ENCODE measurements at regions not wholly inside any gene's neighbourhood (a gene's known extent, or its start where the extent isn't known, plus 50 kb on each side); places are given as distances from the start of the nearest gene placed in this dataset.
A peak's percentile ranks its signal among the peaks of the same experiment; 100 is the strongest.
"Not testable (repeated sequence)": the region's sequence is repeated elsewhere in the genome, so short reads cannot be mapped to it uniquely, and the experiment has no call there.

- Histone ChIP-seq H3K27me3 (ENCODE audit: control insufficient read depth, insufficient read depth, low read length) (no peaks in the 10 kb centered on the region), H3K9me3 (ENCODE audit: control insufficient read depth, insufficient read depth, low read length) (no peaks in the 10 kb centered on the region), H3K27ac (ENCODE audit: low read length) (no peak overlapping the region), H3K36me3 (ENCODE audit: control insufficient read depth, insufficient read depth, low read length) (no peaks in the 10 kb centered on the region), H3K4me1 (ENCODE audit: control insufficient read depth, insufficient read depth, low read length) (peaks cover 4% of the 10 kb centered on the region; the same call in 1 of the 2 replicates), H3K4me3 (ENCODE audit: low read length) (no peak overlapping the region)
- WGBS (ENCODE audit: insufficient coverage, insufficient read length), result no CpG with 5 or more reads among the region's 3 CpGs
- no peak for DNase-seq (ENCODE audit: low read depth, low spot score)
These were observed 449.4 kb upstream of the PTCHD4 start for GRCh38 chr6:48560408-48560807.

- H3K27me3 ChIP-seq (ENCODE audit: control insufficient read depth, insufficient read depth, low read length), result no peaks in the 10 kb centered on the region
- no peak overlapping the region for H3K27ac ChIP-seq (ENCODE audit: low read length)
- no peaks in the 10 kb centered on the region for H3K36me3 ChIP-seq (ENCODE audit: control insufficient read depth, insufficient read depth, low read length)
- H3K9me3 ChIP-seq (ENCODE audit: control insufficient read depth, insufficient read depth, low read length), result no peaks in the 10 kb centered on the region
- no peak for DNase-seq (ENCODE audit: low read depth, low spot score)
- 0 out of 2 replicates have a peak, but pooled peaks cover 1% of the 10 kb centered on the region for H3K4me1 ChIP-seq (ENCODE audit: control insufficient read depth, insufficient read depth, low read length)
- no CpG with 5 or more reads among the region's 1 CpG for WGBS (ENCODE audit: insufficient coverage, insufficient read length)
- H3K4me3 ChIP-seq (ENCODE audit: low read length), result no peak overlapping the region
These were observed 442.6 kb upstream of the PTCHD4 start for GRCh38 chr6:48553467-48554189.

GRCh38 chr6:48552905-48553304 is 441.9 kb upstream of the PTCHD4 start:
- Histone ChIP-seq H3K27me3 (ENCODE audit: control insufficient read depth, insufficient read depth, low read length) (no peaks in the 10 kb centered on the region), H3K4me3 (ENCODE audit: low read length) (no peak overlapping the region), H3K27ac (ENCODE audit: low read length) (no peak overlapping the region), H3K9me3 (ENCODE audit: control insufficient read depth, insufficient read depth, low read length) (no peaks in the 10 kb centered on the region), H3K36me3 (ENCODE audit: control insufficient read depth, insufficient read depth, low read length) (no peaks in the 10 kb centered on the region), H3K4me1 (ENCODE audit: control insufficient read depth, insufficient read depth, low read length) (no peaks in the 10 kb centered on the region)
- WGBS (ENCODE audit: insufficient coverage, insufficient read length), result no CpG with 5 or more reads among the region's 2 CpGs
- DNase-seq (ENCODE audit: low read depth, low spot score), result no peak

GRCh38 chr6:48550603-48551002 is 439.6 kb upstream of the PTCHD4 start:
- WGBS (ENCODE audit: insufficient coverage, insufficient read length), result 100% methylated on average over 1 of the region's 3 CpGs

GRCh38 chr6:48542191-48542590 is 431.2 kb upstream of the PTCHD4 start:
- Histone ChIP-seq H3K4me1 (ENCODE audit: control insufficient read depth, insufficient read depth, low read length) (no peaks in the 10 kb centered on the region), H3K4me3 (ENCODE audit: low read length) (no peak overlapping the region), H3K9me3 (ENCODE audit: control insufficient read depth, insufficient read depth, low read length) (no peaks in the 10 kb centered on the region), H3K27ac (ENCODE audit: low read length) (no peak overlapping the region), H3K36me3 (ENCODE audit: control insufficient read depth, insufficient read depth, low read length) (no peaks in the 10 kb centered on the region), H3K27me3 (ENCODE audit: control insufficient read depth, insufficient read depth, low read length) (no peaks in the 10 kb centered on the region)
- DNase-seq (ENCODE audit: low read depth, low spot score), result no peak
- WGBS (ENCODE audit: insufficient coverage, insufficient read length), result no CpG with 5 or more reads among the region's 2 CpGs

More at GRCh38 chr6:48550603-48551002, 439.6 kb upstream of the PTCHD4 start:
- no peak for DNase-seq (ENCODE audit: low read depth, low spot score)
- H3K4me3 ChIP-seq (ENCODE audit: low read length), result no peak overlapping the region
- H3K27ac ChIP-seq (ENCODE audit: low read length), result no peak overlapping the region
- H3K27me3 ChIP-seq (ENCODE audit: control insufficient read depth, insufficient read depth, low read length), result no peaks in the 10 kb centered on the region
- no peaks in the 10 kb centered on the region for H3K4me1 ChIP-seq (ENCODE audit: control insufficient read depth, insufficient read depth, low read length)
- no peaks in the 10 kb centered on the region for H3K36me3 ChIP-seq (ENCODE audit: control insufficient read depth, insufficient read depth, low read length)
- no peaks in the 10 kb centered on the region for H3K9me3 ChIP-seq (ENCODE audit: control insufficient read depth, insufficient read depth, low read length)

GRCh38 chr6:48541649-48542048 is 430.7 kb upstream of the PTCHD4 start:
- H3K27ac ChIP-seq (ENCODE audit: low read length), result no peak overlapping the region
- no peaks in the 10 kb centered on the region for H3K9me3 ChIP-seq (ENCODE audit: control insufficient read depth, insufficient read depth, low read length)
- H3K4me3 ChIP-seq (ENCODE audit: low read length), result no peak overlapping the region
- H3K27me3 ChIP-seq (ENCODE audit: control insufficient read depth, insufficient read depth, low read length), result no peaks in the 10 kb centered on the region
- no peaks in the 10 kb centered on the region for H3K36me3 ChIP-seq (ENCODE audit: control insufficient read depth, insufficient read depth, low read length)
- no peaks in the 10 kb centered on the region for H3K4me1 ChIP-seq (ENCODE audit: control insufficient read depth, insufficient read depth, low read length)
- no peak for DNase-seq (ENCODE audit: low read depth, low spot score)

GRCh38 chr6:48535582-48536009 is 424.6 kb upstream of the PTCHD4 start:
- WGBS (ENCODE audit: insufficient coverage, insufficient read length), result no CpG with 5 or more reads among the region's 1 CpG
- peak; percentile 4 for DNase-seq (ENCODE audit: low read depth, low spot score)
- peaks cover 3% of the 10 kb centered on the region; the same call in 1 of the 2 replicates for H3K4me1 ChIP-seq (ENCODE audit: control insufficient read depth, insufficient read depth, low read length)
- H3K4me3 ChIP-seq (ENCODE audit: low read length), result no peak overlapping the region
- H3K27me3 ChIP-seq (ENCODE audit: control insufficient read depth, insufficient read depth, low read length), result no peaks in the 10 kb centered on the region
- H3K9me3 ChIP-seq (ENCODE audit: control insufficient read depth, insufficient read depth, low read length), result no peaks in the 10 kb centered on the region
- no peaks in the 10 kb centered on the region for H3K36me3 ChIP-seq (ENCODE audit: control insufficient read depth, insufficient read depth, low read length)
- H3K27ac ChIP-seq (ENCODE audit: low read length), result no peak overlapping the region

GRCh38 chr6:48530978-48531377 is 420.0 kb upstream of the PTCHD4 start:
- H3K36me3 ChIP-seq (ENCODE audit: control insufficient read depth, insufficient read depth, low read length); H3K4me1 ChIP-seq (ENCODE audit: control insufficient read depth, insufficient read depth, low read length); H3K9me3 ChIP-seq (ENCODE audit: control insufficient read depth, insufficient read depth, low read length); H3K4me3 ChIP-seq (ENCODE audit: low read length); H3K27ac ChIP-seq (ENCODE audit: low read length); H3K27me3 ChIP-seq (ENCODE audit: control insufficient read depth, insufficient read depth, low read length); DNase-seq (ENCODE audit: low read depth, low spot score): not testable (repeated sequence)
- no CpG with 5 or more reads among the region's 3 CpGs for WGBS (ENCODE audit: insufficient coverage, insufficient read length)

- no peak for DNase-seq (ENCODE audit: low read depth, low spot score)
- H3K9me3 ChIP-seq (ENCODE audit: control insufficient read depth, insufficient read depth, low read length), result no peaks in the 10 kb centered on the region
- WGBS (ENCODE audit: insufficient coverage, insufficient read length), result no CpG with 5 or more reads among the region's 2 CpGs
- no peak overlapping the region for H3K4me3 ChIP-seq (ENCODE audit: low read length)
- H3K36me3 ChIP-seq (ENCODE audit: control insufficient read depth, insufficient read depth, low read length), result no peaks in the 10 kb centered on the region
- H3K27ac ChIP-seq (ENCODE audit: low read length), result no peak overlapping the region
- H3K4me1 ChIP-seq (ENCODE audit: control insufficient read depth, insufficient read depth, low read length), result no peaks in the 10 kb centered on the region
- H3K27me3 ChIP-seq (ENCODE audit: control insufficient read depth, insufficient read depth, low read length), result no peaks in the 10 kb centered on the region
These were observed 414.9 kb upstream of the PTCHD4 start for GRCh38 chr6:48525849-48526248.

GRCh38 chr6:48520951-48521350 is 410.0 kb upstream of the PTCHD4 start:
- Histone ChIP-seq H3K27ac (ENCODE audit: low read length) (no peak overlapping the region), H3K36me3 (ENCODE audit: control insufficient read depth, insufficient read depth, low read length) (no peaks in the 10 kb centered on the region), H3K9me3 (ENCODE audit: control insufficient read depth, insufficient read depth, low read length) (no peaks in the 10 kb centered on the region), H3K4me1 (ENCODE audit: control insufficient read depth, insufficient read depth, low read length) (no peaks in the 10 kb centered on the region), H3K4me3 (ENCODE audit: low read length) (no peak overlapping the region), H3K27me3 (ENCODE audit: control insufficient read depth, insufficient read depth, low read length) (no peaks in the 10 kb centered on the region)
- no peak for DNase-seq (ENCODE audit: low read depth, low spot score)
- WGBS (ENCODE audit: insufficient coverage, insufficient read length), result no CpG with 5 or more reads among the region's 2 CpGs

GRCh38 chr6:48512390-48512789 is 401.4 kb upstream of the PTCHD4 start:
- no peak overlapping the region for H3K27ac ChIP-seq (ENCODE audit: low read length)
- no peak overlapping the region for H3K4me3 ChIP-seq (ENCODE audit: low read length)
- no peaks in the 10 kb centered on the region for H3K9me3 ChIP-seq (ENCODE audit: control insufficient read depth, insufficient read depth, low read length)
- no peak for DNase-seq (ENCODE audit: low read depth, low spot score)
- H3K36me3 ChIP-seq (ENCODE audit: control insufficient read depth, insufficient read depth, low read length), result no peaks in the 10 kb centered on the region
- H3K4me1 ChIP-seq (ENCODE audit: control insufficient read depth, insufficient read depth, low read length), result no peaks in the 10 kb centered on the region
- H3K27me3 ChIP-seq (ENCODE audit: control insufficient read depth, insufficient read depth, low read length), result no peaks in the 10 kb centered on the region
